ENCODE measurements at regions not wholly inside any gene's neighbourhood (a gene's known extent, or its start where the extent isn't known, plus 50 kb on each side); places are given as distances from the start of the nearest gene placed in this dataset.
"Not testable (repeated sequence)": the region's sequence is repeated elsewhere in the genome, so short reads cannot be mapped to it uniquely, and the experiment has no call there.

DNA sequence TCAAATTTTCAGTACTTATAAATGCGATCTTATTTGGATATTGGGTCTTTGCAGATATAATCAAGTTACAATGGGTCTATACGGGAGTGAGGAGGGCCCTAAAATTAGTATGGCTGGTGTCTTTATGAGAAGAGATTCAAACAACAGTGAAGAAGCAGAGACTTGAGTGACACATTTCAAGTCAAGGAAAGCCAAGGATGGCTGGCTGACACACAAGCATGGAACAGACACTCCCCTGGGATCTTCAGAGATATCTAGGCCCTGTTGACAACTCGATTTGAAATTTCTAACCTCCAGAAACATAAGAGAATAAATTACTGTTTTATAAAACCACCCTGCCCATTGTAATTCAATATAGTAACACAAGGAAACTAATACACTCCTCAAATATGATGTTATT lies 1886.0 kb upstream of the PCDH7 start:
- ATAC-seq, result no peak
- Mint-ChIP-seq H3K27ac (no peak overlapping the region), H3K4me1 (ENCODE audit: low read depth) (no peaks in the 10 kb centered on the region), H3K36me3 (ENCODE audit: low read depth) (no peaks in the 10 kb centered on the region), H3K9me3 (ENCODE audit: insufficient read depth) (peaks cover 3% of the 10 kb centered on the region), H3K27me3 (ENCODE audit: low read depth) (no peaks in the 10 kb centered on the region), H3K4me3 (no peak overlapping the region)
- CTCF ChIA-PET, result no interaction called here
- DNase-seq, result no peak
- POLR2A ChIA-PET, result no interaction called here

DNA sequence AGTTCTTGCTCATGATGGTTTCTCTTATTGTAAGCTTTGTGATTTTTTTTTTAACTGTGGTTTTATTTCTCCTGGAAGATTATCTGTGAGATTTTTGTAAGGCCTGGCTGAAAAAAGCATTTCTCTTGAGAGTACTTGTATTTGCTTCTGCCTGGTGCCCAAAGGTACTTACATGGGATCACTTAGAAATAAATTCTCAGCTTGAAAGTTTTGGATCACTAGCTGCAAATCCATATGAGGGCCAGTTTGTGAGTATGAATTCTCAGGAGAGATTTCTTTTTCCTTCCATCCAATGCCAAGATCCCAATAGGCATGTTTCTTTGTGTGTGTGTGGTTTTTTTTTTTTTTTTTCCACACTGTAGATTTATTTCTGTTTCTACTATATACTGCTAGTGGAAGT lies 1884.7 kb upstream of the PCDH7 start:
- H3K27me3 Mint-ChIP-seq (ENCODE audit: low read depth), result no peaks in the 10 kb centered on the region
- H3K4me1 Mint-ChIP-seq (ENCODE audit: low read depth), result no peaks in the 10 kb centered on the region
- DNase-seq (no peak), ATAC-seq (no peak)
- ChIA-PET CTCF (no interaction called here), POLR2A (no interaction called here)
- no peak overlapping the region for H3K4me3 Mint-ChIP-seq
- H3K36me3 Mint-ChIP-seq (ENCODE audit: low read depth), result no peaks in the 10 kb centered on the region
- peaks cover 3% of the 10 kb centered on the region for H3K9me3 Mint-ChIP-seq (ENCODE audit: insufficient read depth)
- no peak overlapping the region for H3K27ac Mint-ChIP-seq

DNA sequence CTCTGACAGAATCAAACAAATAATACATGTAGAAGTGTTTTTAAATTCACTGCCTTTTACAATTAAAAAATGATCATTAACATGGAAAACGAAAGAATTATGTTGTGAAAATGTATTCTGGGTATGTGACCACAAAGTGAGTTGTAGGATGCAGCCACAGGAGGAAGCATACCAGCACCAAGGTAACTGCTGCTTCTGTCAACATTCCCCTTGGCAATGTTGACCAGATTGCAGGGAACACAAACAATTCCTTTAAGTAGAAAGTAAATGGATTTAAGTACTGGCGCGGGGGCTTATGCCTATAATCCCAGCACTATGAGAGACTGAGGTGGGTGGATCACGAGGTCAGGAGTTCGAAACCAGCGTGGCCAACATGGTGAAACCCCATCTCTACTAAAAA lies 1877.9 kb upstream of the PCDH7 start:
- POLR2A ChIA-PET, result no interaction called here
- CTCF ChIA-PET, result interaction anchor here (0.6 kb wide), 1 partner anchor 87 kb away, joined by 3 read pairs; no protein-coding TSS in a partner anchor
- H3K36me3 Mint-ChIP-seq (ENCODE audit: low read depth), result no peaks in the 10 kb centered on the region
- H3K27me3 Mint-ChIP-seq (ENCODE audit: low read depth), result no peaks in the 10 kb centered on the region
- peaks cover 10% of the 10 kb centered on the region for H3K9me3 Mint-ChIP-seq (ENCODE audit: insufficient read depth)
- ATAC-seq (no peak), DNase-seq (no peak)
- no peak overlapping the region for H3K4me3 Mint-ChIP-seq
- no peaks in the 10 kb centered on the region for H3K4me1 Mint-ChIP-seq (ENCODE audit: low read depth)
- H3K27ac Mint-ChIP-seq, result no peak overlapping the region

DNA sequence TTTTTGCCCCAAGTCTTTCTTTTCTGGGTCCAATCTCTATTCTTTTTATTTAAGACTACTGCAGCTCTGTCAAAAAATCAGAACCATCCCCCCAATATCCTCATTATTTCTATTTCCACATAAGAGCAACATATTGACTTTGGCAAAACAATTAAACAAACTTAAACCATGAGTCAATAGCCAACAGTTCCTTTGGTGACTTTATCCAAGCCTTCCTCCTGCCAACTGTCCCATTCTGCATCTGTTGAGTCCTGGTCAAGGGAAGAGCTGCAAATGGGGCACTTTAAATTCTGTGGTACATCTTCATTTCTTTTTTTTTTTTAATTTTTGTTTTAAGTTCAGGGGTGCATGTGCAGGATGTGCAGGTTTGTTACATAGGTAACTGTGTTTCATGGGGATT lies 1875.0 kb upstream of the PCDH7 start:
- CTCF ChIA-PET, result no interaction called here
- peaks cover 10% of the 10 kb centered on the region for H3K9me3 Mint-ChIP-seq (ENCODE audit: insufficient read depth)
- POLR2A ChIA-PET, result no interaction called here

DNA sequence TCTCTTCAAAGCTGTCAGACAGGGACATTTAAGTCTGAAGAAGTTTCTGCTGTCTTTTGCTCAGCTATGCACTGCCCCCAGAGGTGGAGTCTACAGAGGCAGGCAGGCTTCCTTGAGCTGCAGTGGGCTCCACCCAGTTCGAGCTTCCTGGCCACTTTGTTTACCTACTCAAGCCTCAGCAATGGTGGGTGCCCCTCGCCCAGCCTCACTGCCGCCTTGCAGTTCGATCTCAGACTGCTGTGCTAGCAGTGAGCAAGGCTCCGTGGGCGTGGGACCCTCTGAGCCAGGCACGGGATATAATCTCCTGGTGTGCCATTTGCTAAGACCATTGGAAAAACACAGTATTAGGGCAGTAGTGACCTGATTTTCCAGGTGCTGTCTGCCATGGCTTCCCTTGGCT lies 1863.1 kb upstream of the PCDH7 start:
- POLR2A ChIA-PET; H3K36me3 Mint-ChIP-seq (ENCODE audit: low read depth); H3K4me3 Mint-ChIP-seq; DNase-seq; H3K27ac Mint-ChIP-seq; CTCF ChIA-PET; H3K4me1 Mint-ChIP-seq (ENCODE audit: low read depth); H3K27me3 Mint-ChIP-seq (ENCODE audit: low read depth); ATAC-seq: not testable (repeated sequence)
- peaks cover 24% of the 10 kb centered on the region for H3K9me3 Mint-ChIP-seq (ENCODE audit: insufficient read depth)

More for the DNA sequence above, 1875.0 kb upstream of the PCDH7 start:
- Mint-ChIP-seq H3K4me3 (no peak overlapping the region), H3K36me3 (ENCODE audit: low read depth) (no peaks in the 10 kb centered on the region), H3K27me3 (ENCODE audit: low read depth) (no peaks in the 10 kb centered on the region), H3K27ac (no peak overlapping the region), H3K4me1 (ENCODE audit: low read depth) (no peaks in the 10 kb centered on the region)
- ATAC-seq (no peak), DNase-seq (no peak)

DNA sequence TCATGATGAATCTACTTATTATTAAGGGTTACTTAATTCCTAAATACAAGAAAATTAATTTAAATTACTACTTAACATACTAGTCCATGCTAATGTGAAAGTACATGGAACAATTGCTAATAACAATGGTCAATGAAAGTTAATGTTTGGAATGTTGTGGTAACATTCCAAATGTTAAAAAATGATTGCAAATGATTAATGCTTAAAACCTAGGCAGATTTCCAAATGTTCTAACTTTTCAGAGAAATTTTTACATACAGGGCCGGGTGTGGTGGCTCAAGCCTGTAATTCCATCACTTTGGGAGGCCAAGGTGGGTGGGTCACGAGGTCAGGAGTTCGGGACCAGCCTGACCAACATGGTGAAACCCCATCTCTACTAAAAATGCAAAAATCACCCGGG lies 1851.3 kb upstream of the PCDH7 start:
- no peak for DNase-seq
- ChIA-PET CTCF (no interaction called here), POLR2A (no interaction called here)
- Mint-ChIP-seq H3K9me3 (ENCODE audit: insufficient read depth) (peaks cover 17% of the 10 kb centered on the region), H3K27me3 (ENCODE audit: low read depth) (no peaks in the 10 kb centered on the region), H3K4me1 (ENCODE audit: low read depth) (no peaks in the 10 kb centered on the region), H3K4me3 (no peak overlapping the region), H3K36me3 (ENCODE audit: low read depth) (no peaks in the 10 kb centered on the region), H3K27ac (no peak overlapping the region)
- no peak for ATAC-seq

DNA sequence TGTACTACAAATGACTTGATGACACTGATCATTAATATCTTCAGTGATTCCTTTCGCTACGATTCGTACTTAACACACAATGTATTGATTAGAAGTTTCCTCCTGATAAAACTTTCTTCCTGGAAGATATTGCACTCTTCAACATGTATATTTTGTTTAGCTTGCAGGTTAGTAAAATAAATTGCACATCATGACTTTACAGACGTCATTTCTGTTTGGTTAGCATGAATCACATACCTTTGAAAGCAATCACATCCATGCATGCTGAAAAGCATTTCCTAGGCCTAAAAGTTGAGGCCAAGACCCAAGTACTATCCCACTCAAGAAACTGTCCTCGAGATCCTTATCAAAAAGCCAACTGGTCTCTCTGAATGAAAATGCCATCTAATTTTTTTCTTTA lies 1841.0 kb upstream of the PCDH7 start:
- Mint-ChIP-seq H3K27ac (no peak overlapping the region), H3K4me3 (no peak overlapping the region), H3K36me3 (ENCODE audit: low read depth) (no peaks in the 10 kb centered on the region), H3K27me3 (ENCODE audit: low read depth) (no peaks in the 10 kb centered on the region), H3K9me3 (ENCODE audit: insufficient read depth) (peaks cover 20% of the 10 kb centered on the region), H3K4me1 (ENCODE audit: low read depth) (no peaks in the 10 kb centered on the region)
- no peak for DNase-seq
- ChIA-PET POLR2A (no interaction called here), CTCF (no interaction called here)
- no peak for ATAC-seq

DNA sequence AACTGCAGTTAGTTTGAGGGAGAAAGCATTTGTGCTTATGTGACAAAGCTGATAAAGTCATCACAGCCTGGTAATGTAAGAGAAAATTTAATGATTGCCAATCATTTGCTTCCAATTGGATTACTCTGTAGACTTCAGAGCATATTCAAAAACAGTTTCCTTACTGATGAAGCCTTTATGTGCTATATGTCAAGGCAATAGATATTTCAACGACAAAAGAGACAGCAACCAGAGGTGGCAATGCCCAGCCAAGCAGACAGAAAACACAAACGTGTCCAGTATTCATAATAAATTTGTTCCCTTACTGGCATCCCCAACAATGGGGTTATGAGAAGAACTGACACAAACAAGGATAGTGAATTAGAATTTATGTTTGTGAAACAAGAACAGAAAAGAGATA lies 1840.3 kb upstream of the PCDH7 start:
- no peaks in the 10 kb centered on the region for H3K4me1 Mint-ChIP-seq (ENCODE audit: low read depth)
- H3K27me3 Mint-ChIP-seq (ENCODE audit: low read depth), result no peaks in the 10 kb centered on the region
- no peaks in the 10 kb centered on the region for H3K36me3 Mint-ChIP-seq (ENCODE audit: low read depth)
- ATAC-seq, result no peak
- H3K4me3 Mint-ChIP-seq, result no peak overlapping the region
- peaks cover 25% of the 10 kb centered on the region for H3K9me3 Mint-ChIP-seq (ENCODE audit: insufficient read depth)
- CTCF ChIA-PET, result no interaction called here
- DNase-seq, result no peak
- POLR2A ChIA-PET, result no interaction called here
- H3K27ac Mint-ChIP-seq, result no peak overlapping the region

DNA sequence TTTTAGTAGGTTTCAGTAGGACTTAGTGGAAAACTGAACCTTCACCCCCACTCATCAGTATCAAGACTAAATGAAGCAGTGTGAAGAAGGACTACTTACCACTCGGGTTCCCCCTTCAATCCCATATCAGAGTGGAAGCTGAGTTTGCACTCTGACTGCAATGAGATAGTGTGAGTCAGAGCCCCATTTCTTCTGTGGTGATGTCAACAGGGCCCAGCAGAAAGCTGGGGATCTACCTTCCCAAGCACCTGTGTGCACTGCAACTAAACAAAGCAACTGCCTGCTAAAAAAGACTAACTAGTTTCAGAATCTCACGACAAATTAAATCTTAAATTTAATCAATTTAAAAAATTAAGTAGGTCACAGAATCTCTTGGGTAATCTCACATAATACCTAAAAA lies 1837.0 kb upstream of the PCDH7 start:
- Mint-ChIP-seq H3K9me3 (ENCODE audit: insufficient read depth) (peaks cover 18% of the 10 kb centered on the region), H3K27me3 (ENCODE audit: low read depth) (no peaks in the 10 kb centered on the region), H3K27ac (no peak overlapping the region), H3K4me3 (no peak overlapping the region), H3K36me3 (ENCODE audit: low read depth) (no peaks in the 10 kb centered on the region), H3K4me1 (ENCODE audit: low read depth) (no peaks in the 10 kb centered on the region)
- DNase-seq, result no peak
- ATAC-seq, result no peak
- CTCF ChIA-PET, result no interaction called here
- POLR2A ChIA-PET, result no interaction called here

DNA sequence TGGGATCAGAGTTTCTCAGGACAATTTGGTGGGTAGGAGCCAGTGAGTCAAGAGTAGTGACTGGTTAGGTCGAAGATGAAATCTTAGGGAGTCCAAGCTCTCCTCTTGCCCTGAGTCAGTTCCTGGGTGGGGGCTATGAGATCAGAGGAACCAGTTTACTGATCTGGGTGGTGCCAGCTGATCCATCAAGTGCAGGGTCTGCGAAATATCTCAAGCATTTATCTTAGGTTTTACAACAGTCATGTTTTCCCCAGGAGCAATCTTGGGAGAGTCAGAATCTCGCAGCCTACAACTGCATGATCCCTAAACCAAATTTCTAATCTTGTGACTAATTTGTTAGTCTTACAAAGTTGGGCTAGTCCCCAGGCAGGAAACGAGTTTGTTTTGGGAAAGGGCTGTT lies 1833.2 kb upstream of the PCDH7 start:
- CTCF ChIA-PET, result no interaction called here
- ATAC-seq, result no peak
- Mint-ChIP-seq H3K27ac (no peak overlapping the region), H3K9me3 (ENCODE audit: insufficient read depth) (peaks cover 18% of the 10 kb centered on the region), H3K36me3 (ENCODE audit: low read depth) (no peaks in the 10 kb centered on the region), H3K4me3 (no peak overlapping the region), H3K4me1 (ENCODE audit: low read depth) (no peaks in the 10 kb centered on the region), H3K27me3 (ENCODE audit: low read depth) (no peaks in the 10 kb centered on the region)
- POLR2A ChIA-PET, result no interaction called here
- no peak for DNase-seq

DNA sequence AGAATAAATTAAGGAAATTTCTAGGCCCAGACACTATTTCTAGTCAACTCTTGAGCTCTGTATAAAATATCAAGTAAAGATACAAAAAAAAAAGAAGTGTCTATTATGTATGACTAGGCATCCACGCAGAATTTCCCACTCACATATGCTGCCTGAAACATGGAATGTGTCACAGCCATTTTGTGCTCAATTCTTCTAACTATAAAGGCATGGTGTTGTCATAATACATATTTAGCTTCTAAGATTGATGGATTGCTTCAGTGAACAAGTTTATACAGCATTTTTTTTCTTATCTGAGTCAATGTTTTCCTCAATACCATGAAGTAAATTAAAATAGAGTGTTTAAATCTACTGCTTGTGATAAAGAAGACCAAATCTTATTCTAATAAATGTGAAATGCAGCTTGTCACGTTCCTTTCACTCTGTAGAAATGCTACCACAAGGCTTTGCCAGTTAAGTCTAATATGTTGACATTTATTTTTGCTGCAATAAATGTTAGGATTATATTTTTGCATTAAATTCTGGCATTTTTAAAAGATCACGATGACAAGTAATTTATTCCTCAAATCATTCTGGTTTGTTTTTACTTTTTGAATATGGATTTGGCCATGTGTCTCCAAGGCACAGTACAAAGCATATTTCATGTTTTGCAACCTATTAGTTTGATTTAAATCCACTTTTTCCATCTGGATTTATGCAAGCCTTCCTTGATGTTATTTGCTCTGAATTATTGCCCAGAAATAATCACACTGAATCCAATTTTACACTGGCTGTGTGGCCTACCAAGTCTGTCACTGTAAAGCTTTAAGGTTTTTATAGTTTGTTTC lies 1829.0 kb upstream of the PCDH7 start:
- POLR2A ChIA-PET, result no interaction called here
- Mint-ChIP-seq H3K27ac (no peak overlapping the region), H3K4me1 (ENCODE audit: low read depth) (no peaks in the 10 kb centered on the region), H3K36me3 (ENCODE audit: low read depth) (no peaks in the 10 kb centered on the region), H3K9me3 (ENCODE audit: insufficient read depth) (peaks cover 16% of the 10 kb centered on the region), H3K27me3 (ENCODE audit: low read depth) (no peaks in the 10 kb centered on the region), H3K4me3 (no peak overlapping the region)
- CTCF ChIA-PET, result no interaction called here
- ATAC-seq (no peak), DNase-seq (no peak)

DNA sequence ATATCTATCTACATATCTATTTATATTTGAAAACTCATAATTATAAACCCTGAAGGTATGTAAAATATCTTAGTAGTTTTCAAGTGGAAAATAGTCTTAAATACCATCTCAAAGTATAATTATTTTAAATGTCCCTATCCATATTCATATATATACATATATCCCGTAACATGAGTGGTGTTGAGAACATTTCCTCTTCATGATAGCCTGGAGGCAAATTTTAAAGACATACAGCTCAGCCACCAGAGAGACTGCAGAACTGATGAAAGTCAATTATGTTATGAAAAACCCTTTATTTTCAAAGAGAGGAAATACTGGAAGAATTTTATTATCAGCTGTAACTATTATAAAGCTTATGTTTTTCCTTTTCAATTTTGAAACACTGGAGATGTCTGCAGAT lies 1806.7 kb upstream of the PCDH7 start:
- ATAC-seq, result no peak
- no peaks in the 10 kb centered on the region for H3K36me3 Mint-ChIP-seq (ENCODE audit: low read depth)
- H3K27me3 Mint-ChIP-seq (ENCODE audit: low read depth), result no peaks in the 10 kb centered on the region
- ChIA-PET CTCF (no interaction called here), POLR2A (no interaction called here)
- H3K4me3 Mint-ChIP-seq, result no peak overlapping the region
- H3K9me3 Mint-ChIP-seq (ENCODE audit: insufficient read depth), result peaks cover 41% of the 10 kb centered on the region
- H3K27ac Mint-ChIP-seq, result no peak overlapping the region
- no peaks in the 10 kb centered on the region for H3K4me1 Mint-ChIP-seq (ENCODE audit: low read depth)
- DNase-seq, result no peak

DNA sequence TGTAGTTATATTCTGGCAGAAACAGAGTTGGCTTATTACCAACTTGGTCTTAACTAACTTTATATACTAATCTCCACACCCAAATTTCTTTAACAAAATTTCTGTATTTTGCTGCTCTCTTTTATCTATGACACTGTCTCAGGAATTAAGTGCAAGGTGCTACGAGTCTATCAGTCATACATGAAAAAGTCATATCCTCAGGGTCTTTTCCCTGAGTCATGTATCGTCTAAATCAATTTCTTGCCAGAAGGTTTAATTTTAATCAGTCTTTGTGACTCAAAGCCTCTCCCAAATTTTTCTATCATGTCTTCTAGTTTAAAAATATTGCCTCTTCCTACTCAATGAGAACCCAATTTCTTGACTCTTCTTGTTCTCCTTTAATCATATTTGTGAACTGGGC lies 1803.6 kb upstream of the PCDH7 start:
- Mint-ChIP-seq H3K4me3 (no peak overlapping the region), H3K27me3 (ENCODE audit: low read depth) (no peaks in the 10 kb centered on the region), H3K36me3 (ENCODE audit: low read depth) (no peaks in the 10 kb centered on the region), H3K4me1 (ENCODE audit: low read depth) (no peaks in the 10 kb centered on the region), H3K9me3 (ENCODE audit: insufficient read depth) (peaks cover 40% of the 10 kb centered on the region), H3K27ac (no peak overlapping the region)
- no peak for DNase-seq
- no peak for ATAC-seq
- ChIA-PET CTCF (no interaction called here), POLR2A (no interaction called here)

Measured in activated CD8-positive, alpha-beta T cell treated with anti-CD3 and anti-CD28 coated beads, Interleukin-2, amount 10 ng/mL, durations not matched to agents 7 days and 5 days (primary cell).